ENCODE measurements at regions not wholly inside any gene's neighbourhood (a gene's known extent, or its start where the extent isn't known, plus 50 kb on each side); places are given as distances from the start of the nearest gene placed in this dataset.

DNA sequence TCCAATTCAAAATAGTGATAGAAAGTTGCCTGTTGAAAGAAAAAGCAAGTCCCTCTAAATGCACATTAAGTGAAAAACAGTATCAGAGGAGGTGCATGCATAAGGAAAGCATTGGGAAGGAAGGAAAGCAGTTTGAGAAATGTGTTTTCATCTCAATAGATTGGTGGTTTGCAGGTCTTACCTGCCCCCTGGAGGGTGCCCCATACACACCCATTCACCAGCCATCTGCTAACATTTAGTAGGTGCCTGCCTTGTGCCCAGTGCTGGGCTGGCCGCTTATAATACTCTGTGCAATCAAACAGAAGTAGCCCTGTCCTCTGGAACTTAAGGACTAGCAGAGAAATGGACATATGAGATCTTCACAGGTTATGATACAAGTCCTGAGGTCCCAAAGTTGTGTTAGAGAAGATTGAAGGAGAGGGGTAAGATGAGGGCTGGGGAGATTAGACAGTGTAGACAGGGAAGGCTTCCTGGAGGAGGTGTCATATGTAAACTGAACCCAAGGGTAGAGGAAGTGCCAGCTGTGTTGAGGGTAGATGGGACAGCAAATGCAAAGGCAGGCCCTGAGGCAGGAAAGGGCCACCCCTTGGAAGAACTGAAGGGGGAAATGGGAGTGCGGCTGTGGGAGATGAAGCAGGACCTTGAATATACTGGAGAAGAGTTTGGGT, 184.2 kb downstream of the MN1 start:
- Histone ChIP-seq H3K36me3 (ENCODE audit: insufficient read depth, low read length) (no peaks in the 10 kb centered on the region), H3K9ac (ENCODE audit: low read depth, low read length) (no peak overlapping the region), H3K9me3 (ENCODE audit: control insufficient read depth, insufficient read depth, low read length) (no peaks in the 10 kb centered on the region), H3K4me1 (ENCODE audit: insufficient read depth, low read length) (peaks cover 12% of the 10 kb centered on the region)

DNA sequence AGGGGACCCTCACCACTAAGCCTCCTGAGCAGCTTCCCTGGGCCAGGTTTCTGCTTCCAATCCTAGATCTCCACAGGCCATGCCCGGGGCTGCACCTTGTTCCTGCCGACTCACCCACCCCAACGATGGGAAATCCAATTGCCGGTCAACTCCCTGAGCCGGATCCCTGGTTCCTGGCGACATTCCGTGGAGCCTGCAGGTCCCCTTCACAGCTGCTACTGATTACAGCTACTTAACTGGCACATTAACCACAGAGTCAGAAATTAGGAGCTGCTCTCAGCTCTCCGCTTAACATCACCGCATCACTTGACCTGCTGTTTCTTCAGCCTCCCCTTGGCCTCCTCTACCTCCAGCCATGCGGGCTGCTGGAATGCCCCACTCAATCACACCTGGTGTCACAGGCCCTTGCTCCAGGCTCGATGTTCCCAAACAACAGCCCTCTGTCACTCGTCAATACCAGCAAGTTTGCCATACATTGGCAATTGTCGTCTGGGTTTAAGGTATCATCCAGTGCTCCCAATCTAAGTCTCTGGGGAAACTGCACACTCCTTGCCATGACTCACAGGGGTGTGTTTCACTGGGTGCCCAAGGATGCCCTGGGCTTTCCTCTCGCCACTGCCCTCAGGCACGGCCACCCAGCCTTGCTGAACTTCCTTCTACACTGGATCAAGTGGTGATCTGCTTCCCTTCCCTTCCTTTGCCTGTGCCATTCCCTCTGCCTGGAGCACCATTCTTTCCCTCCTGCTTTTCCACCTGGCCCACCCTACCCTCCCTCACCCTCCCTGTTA, 181.0 kb downstream of the MN1 start:
- Histone ChIP-seq H3K36me3 (ENCODE audit: insufficient read depth, low read length) (no peaks in the 10 kb centered on the region), H3K9me3 (ENCODE audit: control insufficient read depth, insufficient read depth, low read length) (no peaks in the 10 kb centered on the region), H3K4me1 (ENCODE audit: insufficient read depth, low read length) (peaks cover 12% of the 10 kb centered on the region), H3K9ac (ENCODE audit: low read depth, low read length) (no peak overlapping the region)

DNA sequence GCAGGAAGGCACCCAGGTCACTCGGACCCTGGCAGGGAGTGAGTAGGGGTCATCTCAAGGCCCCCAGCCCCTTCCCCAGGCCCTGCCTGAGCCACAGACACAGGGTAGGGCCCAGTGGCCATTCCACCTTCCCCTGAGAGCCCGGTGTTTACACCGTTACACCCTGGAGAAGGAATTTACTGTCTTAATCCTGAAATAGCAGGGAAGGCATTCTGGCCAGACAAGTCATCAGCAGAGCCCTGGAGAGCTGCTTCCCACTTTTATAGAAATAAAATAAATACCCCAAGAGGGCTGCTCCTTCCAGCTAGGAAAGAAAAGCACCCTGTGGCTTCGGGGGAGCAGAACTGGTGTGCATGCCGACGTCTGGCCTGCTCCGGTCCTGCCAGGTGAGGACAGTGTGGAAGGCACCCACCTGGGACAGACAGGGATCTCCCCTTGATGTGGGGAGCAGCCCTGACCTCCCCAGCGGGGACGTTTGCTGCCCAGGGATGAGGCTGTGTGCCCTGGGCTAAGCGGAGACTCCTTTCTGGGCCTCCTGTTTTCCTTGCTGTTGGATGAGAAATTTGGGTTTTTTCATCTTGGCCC, 180.0 kb downstream of the MN1 start:
- H3K9me3 ChIP-seq (ENCODE audit: control insufficient read depth, insufficient read depth, low read length): no peaks in the 10 kb centered on the region
- no peak overlapping the region for H3K9ac ChIP-seq (ENCODE audit: low read depth, low read length)
- peaks cover 9% of the 10 kb centered on the region for H3K4me1 ChIP-seq (ENCODE audit: insufficient read depth, low read length)
- H3K36me3 ChIP-seq (ENCODE audit: insufficient read depth, low read length): no peaks in the 10 kb centered on the region

DNA sequence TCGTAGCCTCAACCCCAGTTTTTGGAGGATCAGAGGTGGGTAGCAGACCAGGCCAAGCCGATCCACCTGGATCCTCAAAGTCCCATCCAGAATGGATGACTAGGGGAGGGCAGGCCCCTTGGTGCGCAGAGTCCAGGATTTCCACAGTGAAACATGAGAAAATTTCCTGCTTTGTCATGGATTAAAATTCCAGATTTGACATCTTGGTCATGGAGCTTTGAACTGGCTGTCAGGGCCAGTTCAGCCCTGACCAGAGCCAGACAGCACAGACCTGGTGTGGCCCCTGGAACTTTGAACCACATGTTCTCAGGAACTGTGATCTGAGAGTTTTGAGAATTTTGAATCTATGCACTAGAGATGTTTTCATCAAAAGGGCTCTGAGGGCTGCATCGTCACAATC, 177.5 kb downstream of the MN1 start:
- H3K9me3 ChIP-seq (ENCODE audit: control insufficient read depth, insufficient read depth, low read length): no peaks in the 10 kb centered on the region
- no peaks in the 10 kb centered on the region; the same call in 1 of the 2 replicates for H3K4me1 ChIP-seq (ENCODE audit: insufficient read depth, low read length)
- H3K36me3 ChIP-seq (ENCODE audit: insufficient read depth, low read length): no peaks in the 10 kb centered on the region
- no peak overlapping the region for H3K9ac ChIP-seq (ENCODE audit: low read depth, low read length)

DNA sequence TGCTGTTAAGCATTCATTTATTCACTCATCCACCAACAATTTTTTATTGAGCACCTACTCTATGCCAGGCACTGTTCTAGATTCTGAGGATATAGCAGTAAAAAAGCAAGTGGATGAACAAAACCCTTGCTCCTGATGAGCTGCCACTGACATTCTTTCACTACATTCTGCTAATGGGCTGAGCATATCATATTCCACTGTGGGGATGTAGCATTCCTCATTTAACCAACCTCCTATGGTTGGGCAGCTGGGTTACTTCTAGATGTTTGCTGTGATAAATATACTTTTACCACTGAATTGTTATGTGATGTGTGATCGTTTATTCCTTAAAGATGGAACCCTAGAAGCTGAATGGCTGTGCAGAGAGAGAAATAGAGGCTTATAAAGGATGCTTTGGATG, 176.9 kb downstream of the MN1 start:
- Histone ChIP-seq H3K36me3 (ENCODE audit: insufficient read depth, low read length) (no peaks in the 10 kb centered on the region), H3K9me3 (ENCODE audit: control insufficient read depth, insufficient read depth, low read length) (no peaks in the 10 kb centered on the region), H3K4me1 (ENCODE audit: insufficient read depth, low read length) (no peaks in the 10 kb centered on the region; the same call in 1 of the 2 replicates), H3K9ac (ENCODE audit: low read depth, low read length) (no peak overlapping the region)

DNA sequence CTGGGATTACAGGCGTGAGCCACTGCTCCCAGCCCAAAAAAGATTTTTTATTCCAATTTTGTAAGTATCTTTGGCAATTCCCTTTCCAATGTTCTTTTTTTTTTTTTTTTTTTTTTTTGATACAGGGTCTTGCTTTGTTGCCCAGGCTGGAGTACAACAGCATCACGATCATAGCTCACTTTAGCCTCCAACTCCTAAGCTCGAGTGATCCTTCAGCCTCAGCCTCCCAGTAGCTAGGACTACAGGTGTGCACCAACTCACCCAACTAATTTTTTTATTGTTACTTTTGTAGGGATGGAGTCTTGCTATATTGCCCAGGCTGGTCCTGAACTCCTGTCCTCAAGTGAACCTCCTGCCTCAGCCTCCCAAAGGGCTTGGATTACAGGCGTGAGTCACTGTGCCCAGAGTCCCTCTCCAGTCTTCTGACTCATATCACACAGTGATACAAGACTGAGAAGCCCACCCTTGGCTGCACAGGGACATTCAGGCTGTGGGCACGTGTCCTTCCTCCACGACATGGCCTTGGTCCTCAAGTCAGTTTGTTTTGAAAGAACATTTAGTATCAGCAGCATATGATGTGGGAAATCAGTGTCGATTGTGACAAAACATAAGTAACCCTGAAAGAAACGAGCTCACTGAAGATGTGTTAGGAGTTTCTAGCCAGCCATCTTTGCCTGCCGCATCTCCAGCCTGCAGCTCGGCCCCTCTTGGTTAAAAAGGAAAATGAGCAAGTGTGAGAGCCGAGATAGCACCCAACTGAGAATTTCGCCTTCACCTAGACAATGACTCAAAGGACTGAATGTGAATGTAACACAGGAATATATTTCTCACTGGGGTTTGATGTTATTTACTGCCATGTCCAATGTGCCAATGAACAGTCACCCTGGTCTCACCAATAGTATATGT, 175.5 kb downstream of the MN1 start:
- Histone ChIP-seq H3K9me3 (ENCODE audit: control insufficient read depth, insufficient read depth, low read length) (no peaks in the 10 kb centered on the region), H3K4me1 (ENCODE audit: insufficient read depth, low read length) (peaks cover 2% of the 10 kb centered on the region), H3K36me3 (ENCODE audit: insufficient read depth, low read length) (no peaks in the 10 kb centered on the region), H3K9ac (ENCODE audit: low read depth, low read length) (no peak overlapping the region)

DNA sequence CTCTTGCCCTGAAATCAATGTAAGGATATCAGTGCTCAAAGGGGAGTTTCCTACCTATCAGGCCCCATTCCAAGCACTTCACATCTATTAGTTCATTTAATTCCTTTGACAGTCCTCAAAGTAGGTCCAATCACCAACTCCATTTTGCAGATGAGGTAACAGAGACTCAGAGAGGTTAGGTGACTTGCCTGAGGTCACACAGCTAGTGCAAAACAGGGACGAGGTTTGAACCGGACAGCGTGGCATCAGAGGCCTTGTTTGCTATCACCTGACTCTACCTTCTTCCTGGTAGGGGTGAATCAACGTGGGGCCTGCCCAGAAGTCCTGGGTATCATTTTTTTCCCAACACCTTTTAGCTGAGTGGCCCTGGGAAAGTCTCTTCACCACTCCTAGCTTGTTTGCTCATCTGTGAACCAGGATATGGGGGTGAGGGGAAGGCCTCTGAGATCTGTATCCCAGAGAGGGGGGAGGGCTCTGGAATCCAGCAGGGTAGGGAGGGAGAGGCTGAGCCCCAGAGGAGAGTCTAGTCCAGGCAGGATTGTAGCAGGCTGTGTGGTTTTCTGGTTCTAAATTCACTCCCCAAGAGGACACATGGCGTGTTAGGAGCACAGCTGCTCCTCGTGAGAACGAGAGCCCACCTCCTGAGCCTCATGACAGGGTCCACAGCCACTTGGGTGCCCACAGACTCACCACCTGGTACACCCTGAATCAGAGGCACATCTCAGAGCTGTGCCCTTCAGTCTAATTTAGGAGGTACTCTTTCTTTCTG, 174.7 kb downstream of the MN1 start:
- peaks cover 6% of the 10 kb centered on the region for H3K4me1 ChIP-seq (ENCODE audit: insufficient read depth, low read length)
- no peaks in the 10 kb centered on the region for H3K36me3 ChIP-seq (ENCODE audit: insufficient read depth, low read length)
- H3K9me3 ChIP-seq (ENCODE audit: control insufficient read depth, insufficient read depth, low read length): no peaks in the 10 kb centered on the region
- H3K9ac ChIP-seq (ENCODE audit: low read depth, low read length): no peak overlapping the region

DNA sequence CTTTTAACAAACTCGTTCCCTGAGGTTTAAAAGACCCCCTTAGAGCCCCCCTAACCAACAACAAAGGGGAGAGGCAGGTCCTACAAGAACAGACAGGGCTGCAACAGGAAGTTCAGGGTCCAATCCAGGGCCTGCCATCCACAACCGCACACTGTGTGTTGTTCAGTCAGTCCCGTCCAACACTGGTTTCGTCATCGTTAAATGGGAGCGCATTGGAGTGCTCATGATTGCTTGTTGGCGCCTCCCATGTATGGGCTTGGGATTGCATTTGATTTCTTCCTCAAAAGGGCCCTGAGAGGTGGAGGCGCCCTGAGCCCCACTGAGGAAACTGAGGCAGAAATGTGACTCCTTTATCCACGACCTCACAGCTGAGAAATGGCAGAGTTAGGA, 174.1 kb downstream of the MN1 start:
- Histone ChIP-seq H3K36me3 (ENCODE audit: insufficient read depth, low read length) (no peaks in the 10 kb centered on the region), H3K9ac (ENCODE audit: low read depth, low read length) (no peak overlapping the region), H3K9me3 (ENCODE audit: control insufficient read depth, insufficient read depth, low read length) (no peaks in the 10 kb centered on the region), H3K4me1 (ENCODE audit: insufficient read depth, low read length) (peaks cover 6% of the 10 kb centered on the region)

DNA sequence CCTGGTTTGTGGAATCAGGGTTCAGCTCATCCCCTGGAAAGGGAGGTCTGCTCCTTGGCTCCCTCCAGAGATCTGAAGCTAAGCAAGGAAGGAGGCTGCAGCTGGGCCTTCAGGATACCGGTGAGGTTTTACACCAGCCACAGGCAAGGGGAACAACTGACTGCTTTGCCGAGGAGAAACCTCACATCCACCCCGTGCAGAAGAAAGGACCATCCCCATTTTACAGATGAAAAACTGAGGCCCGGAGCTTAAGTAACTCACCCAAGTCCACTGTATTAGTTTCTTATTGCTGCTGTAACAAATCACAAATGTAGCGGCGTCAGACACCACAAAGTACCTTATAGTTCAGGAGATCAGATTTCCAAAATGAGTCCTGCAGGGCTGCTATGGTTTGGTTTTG, 173.7 kb downstream of the MN1 start:
- no peaks in the 10 kb centered on the region for H3K36me3 ChIP-seq (ENCODE audit: insufficient read depth, low read length)
- peaks cover 6% of the 10 kb centered on the region for H3K4me1 ChIP-seq (ENCODE audit: insufficient read depth, low read length)
- no peak overlapping the region for H3K9ac ChIP-seq (ENCODE audit: low read depth, low read length)
- no peaks in the 10 kb centered on the region for H3K9me3 ChIP-seq (ENCODE audit: control insufficient read depth, insufficient read depth, low read length)

DNA sequence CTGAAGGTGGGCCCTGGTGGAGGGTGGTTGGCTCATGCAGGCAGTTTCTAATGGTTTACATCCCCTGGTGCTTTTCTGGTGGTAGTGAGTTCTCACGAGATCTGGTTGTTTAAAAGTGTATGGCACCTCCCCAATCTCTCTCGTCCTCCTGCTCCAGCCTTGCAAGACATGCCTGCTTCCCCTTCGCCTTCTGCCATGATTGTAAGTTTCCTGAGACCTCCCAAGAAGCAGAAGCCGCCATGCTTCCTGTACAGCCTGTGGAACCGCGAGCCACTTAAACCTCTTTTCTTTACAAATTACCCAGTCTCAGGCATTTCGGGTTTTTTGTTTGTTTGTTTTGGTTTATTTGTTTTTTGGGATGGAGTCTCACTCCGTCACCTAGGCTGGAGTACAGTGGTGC, 173.2 kb downstream of the MN1 start:
- peaks cover 6% of the 10 kb centered on the region for H3K4me1 ChIP-seq (ENCODE audit: insufficient read depth, low read length)
- H3K9me3 ChIP-seq (ENCODE audit: control insufficient read depth, insufficient read depth, low read length): no peaks in the 10 kb centered on the region
- H3K9ac ChIP-seq (ENCODE audit: low read depth, low read length): no peak overlapping the region
- H3K36me3 ChIP-seq (ENCODE audit: insufficient read depth, low read length): no peaks in the 10 kb centered on the region

DNA sequence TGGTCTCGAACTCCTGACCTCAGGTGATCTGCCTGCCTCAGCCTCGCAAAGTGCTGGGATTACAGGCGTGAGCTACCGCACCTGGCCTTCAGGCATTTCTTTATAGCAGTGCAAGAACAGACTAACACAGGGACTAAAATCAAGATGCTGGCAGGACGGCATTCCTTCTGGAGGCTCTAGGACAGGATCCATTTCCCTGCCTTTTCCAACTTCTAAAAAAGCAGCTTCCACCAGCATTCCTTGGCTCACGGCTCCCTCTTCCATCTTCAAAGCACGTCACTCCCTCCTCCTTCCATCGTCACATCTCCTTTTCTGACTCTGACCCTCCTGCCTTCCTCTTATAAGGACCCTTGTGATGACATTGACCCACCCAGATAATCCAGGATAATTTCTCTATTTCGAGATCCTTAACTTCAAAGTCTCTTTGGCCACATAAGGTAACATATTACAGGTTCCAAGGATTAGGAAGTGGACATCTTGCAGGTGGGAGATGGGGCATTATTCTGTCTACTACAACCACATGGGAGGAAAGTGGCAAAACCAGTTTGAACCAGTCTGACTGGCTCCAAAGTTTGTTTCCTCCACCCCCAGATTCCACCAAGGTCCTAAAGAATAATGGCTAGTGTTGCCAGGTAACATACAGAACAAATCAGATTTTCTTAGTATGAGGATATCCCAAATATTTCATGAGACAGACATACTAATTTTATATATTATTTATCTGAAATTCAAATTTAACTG, 172.5 kb downstream of the MN1 start:
- H3K36me3 ChIP-seq (ENCODE audit: insufficient read depth, low read length): no peaks in the 10 kb centered on the region
- no peak overlapping the region for H3K9ac ChIP-seq (ENCODE audit: low read depth, low read length)
- peaks cover 10% of the 10 kb centered on the region for H3K4me1 ChIP-seq (ENCODE audit: insufficient read depth, low read length)
- H3K9me3 ChIP-seq (ENCODE audit: control insufficient read depth, insufficient read depth, low read length): no peaks in the 10 kb centered on the region

DNA sequence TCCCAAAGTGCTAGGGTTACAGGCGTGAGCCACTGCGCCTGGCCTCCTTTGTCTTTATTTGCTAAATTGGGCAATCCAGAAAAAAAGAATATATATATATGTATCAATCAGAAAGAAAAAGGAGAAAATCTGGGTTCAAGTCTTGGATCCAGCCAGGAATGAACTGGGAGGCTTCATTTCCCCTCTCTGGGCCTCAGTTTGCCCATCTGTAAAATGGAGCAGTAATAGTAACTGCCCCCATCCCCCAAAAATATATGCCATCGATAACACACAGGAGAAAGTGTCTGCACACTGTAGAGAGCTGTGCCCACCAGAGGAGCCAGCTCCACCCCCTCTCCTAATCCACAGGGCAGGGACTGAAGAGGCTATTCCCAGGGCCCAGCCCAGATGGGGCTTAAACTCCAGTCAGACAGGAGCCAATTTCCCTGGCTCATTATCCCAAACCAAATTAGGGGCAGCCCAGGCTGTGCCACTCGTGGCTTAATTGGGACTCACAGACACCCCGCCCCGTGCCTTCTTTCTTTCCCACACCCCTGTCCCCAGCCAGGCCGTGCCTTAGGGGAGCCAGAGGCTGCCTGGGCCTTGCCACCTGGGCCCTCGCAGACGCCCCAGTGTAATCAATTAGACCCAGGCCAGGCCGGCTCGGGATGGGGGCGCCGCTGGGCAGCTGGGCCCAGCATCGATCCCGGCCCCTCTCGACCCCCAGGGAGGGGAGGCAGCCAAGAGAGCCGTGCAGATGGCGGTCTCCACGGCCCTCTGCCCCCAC, 171.5 kb downstream of the MN1 start:
- no peak overlapping the region for H3K9ac ChIP-seq (ENCODE audit: low read depth, low read length)
- peaks cover 10% of the 10 kb centered on the region for H3K4me1 ChIP-seq (ENCODE audit: insufficient read depth, low read length)
- no peaks in the 10 kb centered on the region for H3K9me3 ChIP-seq (ENCODE audit: control insufficient read depth, insufficient read depth, low read length)
- no peaks in the 10 kb centered on the region for H3K36me3 ChIP-seq (ENCODE audit: insufficient read depth, low read length)

DNA sequence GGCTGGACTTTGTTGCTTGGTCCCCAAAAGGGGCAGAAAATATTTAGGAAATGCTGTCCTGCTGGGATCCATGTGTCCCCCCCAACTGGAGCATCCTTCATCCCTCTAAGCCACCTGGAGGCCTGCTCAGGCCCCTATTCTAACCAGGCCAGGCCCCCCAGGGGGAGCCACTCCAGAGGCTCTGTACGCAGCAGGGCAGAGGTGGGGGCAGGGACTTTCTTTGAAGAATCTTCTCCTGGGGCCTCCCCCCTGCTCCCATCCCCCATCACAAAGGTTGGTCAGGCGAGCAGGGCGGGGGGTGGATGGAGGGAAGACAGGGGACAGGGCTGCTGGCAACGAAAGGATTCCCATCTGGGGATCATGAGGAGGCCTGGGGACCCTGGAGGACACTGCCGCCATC, 170.8 kb downstream of the MN1 start:
- Histone ChIP-seq H3K4me1 (ENCODE audit: insufficient read depth, low read length) (peaks cover 10% of the 10 kb centered on the region), H3K9me3 (ENCODE audit: control insufficient read depth, insufficient read depth, low read length) (no peaks in the 10 kb centered on the region), H3K9ac (ENCODE audit: low read depth, low read length) (no peak overlapping the region), H3K36me3 (ENCODE audit: insufficient read depth, low read length) (no peaks in the 10 kb centered on the region)
